Activated T-helper 2 cell treated with anti-CD3 and anti-CD28 coated beads, Interferon-gamma antibody, Interleukin-2, Interleukin-4, amounts not matched to agents 10 μg/mL and 5 μg/mL and 100 μg/mL, durations not matched to agents 14 hours and 24 hours and 36 hours (primary cell): ENCODE measurements at regions not wholly inside any gene's neighbourhood (a gene's known extent, or its start where the extent isn't known, plus 50 kb on each side); places are given as distances from the start of the nearest gene placed in this dataset.
"Not testable (repeated sequence)": the region's sequence is repeated elsewhere in the genome, so short reads cannot be mapped to it uniquely, and the experiment has no call there.

Experiments used
- DNase-seq: peaks from one replicate; pipeline ENCODE4 v3.0.0; 2021; ENCODE audit warnings: low spot score
- H3K27ac Mint-ChIP-seq: one replicate; pipeline ENCODE4 v1.8.0; 2021; ENCODE audit warnings: mixed read lengths
- H3K27me3 Mint-ChIP-seq: one replicate; pipeline ENCODE4 v1.8.0; 2021; ENCODE audit warnings: low read depth, mixed read lengths
- H3K36me3 Mint-ChIP-seq: one replicate; pipeline ENCODE4 v1.8.0; 2021; ENCODE audit warnings: low read depth, mixed read lengths
- H3K4me1 Mint-ChIP-seq: one replicate; pipeline ENCODE4 v1.8.0; 2021; ENCODE audit warnings: low read depth, mixed read lengths
- H3K4me3 Mint-ChIP-seq: one replicate; pipeline ENCODE4 v1.8.0; 2021; ENCODE audit warnings: low read depth, mild to moderate bottlenecking, moderate library complexity, mixed read lengths
- H3K9me3 Mint-ChIP-seq: one replicate; pipeline ENCODE4 v1.8.0; 2021; ENCODE audit warnings: mixed read lengths
- intact Hi-C: fragments of 100-400 bp; cut with micrococcal nuclease; formaldehyde crosslinking; loops from one replicate; pipeline ENCODE4 v1.15.1; 2023

DNA sequence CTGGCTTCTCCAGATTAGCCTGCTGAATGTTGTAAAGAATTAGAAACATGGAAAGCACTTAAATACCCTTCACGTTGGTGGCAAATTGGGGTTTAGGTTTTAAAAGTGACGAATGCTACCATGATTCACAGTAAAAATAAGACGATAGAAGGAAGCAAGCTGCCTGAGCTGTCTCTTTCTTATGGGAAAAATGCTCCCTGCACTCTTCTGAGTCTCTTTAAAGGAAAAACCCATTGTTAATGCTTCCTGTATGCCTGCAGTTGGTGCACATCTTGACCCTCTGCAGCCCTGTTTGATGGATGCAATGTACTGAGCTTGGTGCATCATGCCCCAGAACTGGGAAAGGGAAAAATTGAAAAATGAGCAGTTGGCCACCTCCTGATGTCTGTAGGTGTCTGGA lies 258.6 kb upstream of the RASGRP1 start:
- Mint-ChIP-seq H3K4me3 (no peak overlapping the region), H3K27me3 (peaks cover 22% of the 10 kb centered on the region), H3K27ac (no peak overlapping the region), H3K36me3 (no peaks in the 10 kb centered on the region), H3K4me1 (no peaks in the 10 kb centered on the region), H3K9me3 (no peaks in the 10 kb centered on the region)
- no peak for DNase-seq
- intact Hi-C loops = no loop called here

DNA sequence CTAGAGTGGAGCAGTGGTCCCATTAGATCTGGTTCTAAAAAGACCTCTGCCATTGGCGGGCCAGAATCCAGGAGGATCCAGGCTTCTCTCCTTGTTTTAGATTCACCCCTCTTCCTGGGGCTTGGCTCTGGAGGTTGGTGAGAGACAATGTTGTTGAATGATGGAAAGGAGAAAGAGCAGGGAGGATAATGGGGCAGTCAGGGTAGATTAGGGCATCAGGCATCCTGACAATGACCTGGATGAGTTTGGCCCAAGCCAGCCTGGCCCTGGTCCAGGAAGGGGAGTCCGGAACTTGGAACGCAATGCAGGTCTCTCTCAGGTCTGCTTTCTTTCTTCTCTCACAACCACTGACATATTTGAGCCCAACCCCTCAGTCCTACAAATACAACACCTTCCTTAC lies 260.1 kb upstream of the RASGRP1 start:
- Mint-ChIP-seq H3K4me3 (no peak overlapping the region), H3K4me1 (no peaks in the 10 kb centered on the region), H3K36me3 (no peaks in the 10 kb centered on the region), H3K27me3 (peaks cover 21% of the 10 kb centered on the region), H3K27ac (no peak overlapping the region), H3K9me3 (no peaks in the 10 kb centered on the region)
- intact Hi-C loops = no loop called here
- DNase-seq = no peak

DNA sequence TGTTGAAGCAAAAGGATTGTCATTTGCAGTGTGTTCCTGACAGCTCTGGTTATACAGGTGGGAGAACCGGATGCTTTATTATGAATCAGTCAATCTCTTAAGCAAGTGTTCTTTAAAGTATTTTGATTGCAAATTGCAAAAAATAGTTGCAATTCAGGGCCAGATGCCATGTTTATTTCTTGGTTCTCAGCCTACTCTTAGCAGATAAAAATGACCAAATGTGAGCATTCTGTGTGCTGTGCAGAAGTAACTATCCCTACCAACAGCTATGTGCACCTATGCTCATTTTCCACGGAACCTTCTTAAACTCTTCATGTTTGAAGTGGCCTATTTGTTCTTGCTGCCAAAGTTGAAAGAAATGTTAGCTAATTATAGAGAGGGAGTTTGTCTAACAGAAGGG lies 262.3 kb upstream of the RASGRP1 start:
- H3K27me3 Mint-ChIP-seq = peaks cover 18% of the 10 kb centered on the region
- no peak for DNase-seq
- no peak overlapping the region for H3K4me3 Mint-ChIP-seq
- no peaks in the 10 kb centered on the region for H3K36me3 Mint-ChIP-seq
- no peaks in the 10 kb centered on the region for H3K9me3 Mint-ChIP-seq
- no peak overlapping the region for H3K27ac Mint-ChIP-seq
- H3K4me1 Mint-ChIP-seq = no peaks in the 10 kb centered on the region
- intact Hi-C loops = no loop called here

DNA sequence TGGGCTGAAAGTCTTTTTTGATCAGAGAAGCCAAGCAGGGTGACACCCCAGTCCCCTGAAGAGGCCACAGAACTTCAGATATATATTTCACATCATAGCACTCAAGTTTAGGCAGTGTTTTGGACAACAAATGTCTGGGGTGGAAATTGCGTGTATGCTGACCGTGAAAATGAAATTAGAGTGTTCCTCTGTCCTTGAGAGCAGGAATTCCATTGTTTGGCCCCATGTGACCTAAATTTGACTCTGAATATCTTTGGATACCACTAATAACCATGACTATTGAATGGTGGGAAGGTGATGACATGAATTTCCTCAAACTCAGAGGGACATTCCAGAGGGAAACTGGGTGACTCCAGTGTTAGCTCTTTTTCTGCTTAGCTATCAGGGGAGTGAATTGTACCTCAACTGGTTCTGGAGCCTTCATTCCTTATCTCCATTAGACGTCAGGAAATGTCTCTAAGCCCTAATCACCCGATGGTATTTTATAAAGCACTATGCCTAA lies 263.5 kb upstream of the RASGRP1 start:
- Mint-ChIP-seq H3K27me3 (peaks cover 18% of the 10 kb centered on the region), H3K9me3 (no peaks in the 10 kb centered on the region), H3K4me3 (no peak overlapping the region), H3K4me1 (peaks cover 2% of the 10 kb centered on the region), H3K36me3 (no peaks in the 10 kb centered on the region), H3K27ac (no peak overlapping the region)
- DNase-seq = no peak
- intact Hi-C loops = no loop called here

GRCh38 chr15:38829086-38829485 lies 264.5 kb upstream of the RASGRP1 start:
- no peak for DNase-seq
- H3K27me3 Mint-ChIP-seq = peaks cover 18% of the 10 kb centered on the region
- H3K4me3 Mint-ChIP-seq = no peak overlapping the region
- H3K4me1 Mint-ChIP-seq = peaks cover 2% of the 10 kb centered on the region
- H3K36me3 Mint-ChIP-seq = no peaks in the 10 kb centered on the region
- intact Hi-C loops = no loop called here
- H3K9me3 Mint-ChIP-seq = peaks cover 4% of the 10 kb centered on the region
- no peak overlapping the region for H3K27ac Mint-ChIP-seq

DNA sequence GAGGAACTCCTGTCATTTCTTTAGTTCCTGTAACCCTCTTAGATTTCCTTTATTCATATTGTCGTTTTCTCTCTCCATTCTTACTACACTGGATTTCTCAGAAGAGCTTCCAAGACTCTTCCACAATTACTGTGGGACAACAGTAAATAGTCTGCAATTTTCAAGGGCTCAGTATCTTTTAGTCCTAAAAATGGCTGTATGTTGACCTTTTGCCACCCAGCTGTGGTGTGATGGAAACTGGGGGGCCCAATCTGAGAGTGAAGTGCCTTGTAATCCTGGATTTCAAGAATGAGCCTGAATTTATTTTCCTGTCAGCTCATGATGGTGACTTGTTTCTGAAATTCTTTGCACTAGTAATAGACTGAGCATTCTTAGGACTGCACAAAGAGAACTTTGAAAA lies 277.6 kb upstream of the RASGRP1 start:
- H3K36me3 Mint-ChIP-seq = no peaks in the 10 kb centered on the region
- intact Hi-C loops = no loop called here
- H3K27ac Mint-ChIP-seq = no peak overlapping the region
- H3K4me1 Mint-ChIP-seq = no peaks in the 10 kb centered on the region
- no peaks in the 10 kb centered on the region for H3K9me3 Mint-ChIP-seq
- DNase-seq = no peak
- no peak overlapping the region for H3K4me3 Mint-ChIP-seq
- peaks cover 2% of the 10 kb centered on the region for H3K27me3 Mint-ChIP-seq

- Mint-ChIP-seq H3K27me3 (peaks cover 2% of the 10 kb centered on the region), H3K4me3 (no peak overlapping the region), H3K36me3 (no peaks in the 10 kb centered on the region), H3K4me1 (no peaks in the 10 kb centered on the region), H3K9me3 (no peaks in the 10 kb centered on the region), H3K27ac (no peak overlapping the region)
- intact Hi-C loops = no loop called here
- no peak for DNase-seq
Observed at GRCh38 chr15:38843051-38843501, 278.5 kb upstream of the RASGRP1 start.

GRCh38 chr15:38843736-38844590 lies 279.3 kb upstream of the RASGRP1 start:
- Mint-ChIP-seq H3K9me3 (no peaks in the 10 kb centered on the region), H3K36me3 (no peaks in the 10 kb centered on the region), H3K27ac (no peak overlapping the region), H3K4me1 (no peaks in the 10 kb centered on the region), H3K27me3 (peaks cover 2% of the 10 kb centered on the region), H3K4me3 (no peak overlapping the region)
- no peak for DNase-seq
- intact Hi-C loops = no loop called here

DNA sequence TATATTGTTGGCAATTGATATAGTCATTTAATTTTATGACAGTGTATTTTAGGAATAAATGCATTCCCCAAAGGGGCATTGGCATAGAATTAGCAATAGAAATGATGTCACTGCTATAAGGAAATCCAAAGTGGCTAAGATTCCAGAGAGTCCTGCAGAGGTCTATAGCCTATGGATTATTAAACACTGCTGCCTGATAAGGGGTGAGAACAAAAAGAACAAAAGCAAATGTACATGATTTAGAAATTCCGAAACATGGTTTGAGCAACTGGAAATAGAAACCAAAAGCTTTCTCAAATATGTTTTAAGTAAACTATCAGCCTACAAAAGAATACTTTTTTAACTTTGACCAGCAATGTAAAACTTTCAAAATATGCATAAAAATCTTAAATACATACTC lies 280.1 kb upstream of the RASGRP1 start:
- Mint-ChIP-seq H3K36me3 (no peaks in the 10 kb centered on the region), H3K27ac (no peak overlapping the region), H3K9me3 (no peaks in the 10 kb centered on the region), H3K4me1 (no peaks in the 10 kb centered on the region), H3K4me3 (no peak overlapping the region), H3K27me3 (peaks cover 2% of the 10 kb centered on the region)
- DNase-seq = no peak
- intact Hi-C loops = no loop called here

- no peaks in the 10 kb centered on the region for H3K4me1 Mint-ChIP-seq
- no peaks in the 10 kb centered on the region for H3K36me3 Mint-ChIP-seq
- H3K27me3 Mint-ChIP-seq = peaks cover 2% of the 10 kb centered on the region
- no peak overlapping the region for H3K4me3 Mint-ChIP-seq
- no peak for DNase-seq
- intact Hi-C loops = no loop called here
- H3K9me3 Mint-ChIP-seq = no peaks in the 10 kb centered on the region
- no peak overlapping the region for H3K27ac Mint-ChIP-seq
Observed at GRCh38 chr15:38846346-38846745, 281.7 kb upstream of the RASGRP1 start.

DNA sequence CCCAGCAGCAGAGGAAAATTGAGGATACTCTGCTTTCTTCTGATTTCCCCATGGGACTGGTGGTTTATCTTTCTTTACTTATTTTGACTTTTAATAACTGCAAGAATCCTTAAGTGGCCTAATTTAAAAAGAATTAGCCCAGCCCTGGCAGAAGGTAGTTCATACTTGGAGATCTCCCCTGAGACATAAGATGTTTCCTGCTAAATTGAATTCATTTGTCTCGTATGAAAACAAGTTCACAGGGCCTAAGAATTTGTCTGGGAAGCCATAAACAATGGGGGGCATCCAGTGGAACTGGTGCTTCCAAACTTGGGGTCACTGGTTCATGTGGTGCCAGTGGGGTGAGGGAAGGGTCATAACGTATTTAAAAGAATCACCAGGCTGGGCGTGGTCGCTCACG lies 283.1 kb upstream of the RASGRP1 start:
- Mint-ChIP-seq H3K36me3 (no peaks in the 10 kb centered on the region), H3K4me3 (no peak overlapping the region), H3K4me1 (no peaks in the 10 kb centered on the region), H3K9me3 (no peaks in the 10 kb centered on the region), H3K27me3 (peaks cover 2% of the 10 kb centered on the region), H3K27ac (no peak overlapping the region)
- no peak for DNase-seq
- intact Hi-C loops = no loop called here

DNA sequence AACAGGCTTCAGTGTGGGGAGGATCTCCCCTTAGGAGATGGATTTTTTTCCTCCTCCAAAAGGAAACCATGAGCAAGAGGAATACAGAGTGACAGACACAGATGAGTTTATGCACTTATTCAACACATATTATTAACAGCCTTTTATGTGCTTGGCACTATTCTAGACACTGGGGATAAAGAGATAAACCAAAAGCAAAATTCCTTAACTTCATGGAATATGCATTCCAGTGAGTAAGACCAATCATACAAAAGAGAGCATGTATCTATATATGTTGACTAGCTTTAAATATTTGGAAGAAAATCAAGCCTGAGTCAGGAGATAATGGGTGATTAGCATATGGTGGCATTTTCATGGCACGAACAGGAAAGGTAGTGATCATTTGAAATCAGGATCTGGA lies 284.4 kb upstream of the RASGRP1 start:
- H3K4me3 Mint-ChIP-seq = no peak overlapping the region
- intact Hi-C loops = no loop called here
- no peak overlapping the region for H3K27ac Mint-ChIP-seq
- H3K9me3 Mint-ChIP-seq = no peaks in the 10 kb centered on the region
- H3K36me3 Mint-ChIP-seq = no peaks in the 10 kb centered on the region
- no peaks in the 10 kb centered on the region for H3K4me1 Mint-ChIP-seq
- no peak for DNase-seq
- peaks cover 4% of the 10 kb centered on the region for H3K27me3 Mint-ChIP-seq

- H3K4me1 Mint-ChIP-seq, DNase-seq, intact Hi-C loops, H3K4me3 Mint-ChIP-seq, H3K36me3 Mint-ChIP-seq, H3K9me3 Mint-ChIP-seq, H3K27ac Mint-ChIP-seq: not testable (repeated sequence)
- H3K27me3 Mint-ChIP-seq = peaks cover 13% of the 10 kb centered on the region
Observed at GRCh38 chr15:38852188-38852587, 287.6 kb upstream of the RASGRP1 start.
